Adipocyte (in vitro differentiated cells): ENCODE measurements at regions not wholly inside any gene's neighbourhood (a gene's known extent, or its start where the extent isn't known, plus 50 kb on each side); places are given as distances from the start of the nearest gene placed in this dataset.

Source experiments
- DNase-seq: peaks from one replicate; pipeline ENCODE4 v3.0.0-alpha.2; 2015; ENCODE audit warnings: low read depth
- H3K27me3 ChIP-seq: replicated peaks from 2 replicates; pipeline ENCODE4 v1.7.0; 2013; ENCODE audit warnings: mild to moderate bottlenecking, low read length, moderate library complexity; ENCODE audit not compliant: control insufficient read depth, insufficient read depth
- H3K36me3 ChIP-seq: 2 replicates; pipeline ENCODE4 v1.7.0; 2013; ENCODE audit warnings: low read length, mild to moderate bottlenecking, moderate library complexity; ENCODE audit not compliant: control insufficient read depth, insufficient read depth, severe bottlenecking
- H3K4me1 ChIP-seq: 2 replicates; pipeline ENCODE4 v1.7.0; 2013; ENCODE audit warnings: mild to moderate bottlenecking, low read length, moderate library complexity; ENCODE audit not compliant: control insufficient read depth, insufficient read depth
- H3K4me3 ChIP-seq: 2 replicates; pipeline ENCODE4 v1.7.0; 2013; ENCODE audit warnings: mild to moderate bottlenecking, low read length, moderate library complexity
- H3K9ac ChIP-seq: 2 replicates; pipeline ENCODE4 v1.7.0; 2013; ENCODE audit warnings: mild to moderate bottlenecking, low read length, moderate library complexity
- H3K9me3 ChIP-seq: 2 replicates; pipeline ENCODE4 v1.7.0; 2013; ENCODE audit warnings: mild to moderate bottlenecking, low read length, moderate library complexity; ENCODE audit not compliant: control insufficient read depth

- Histone ChIP-seq H3K36me3 (no peaks in the 10 kb centered on the region), H3K27me3 (no peaks in the 10 kb centered on the region), H3K9me3 (no peaks in the 10 kb centered on the region), H3K9ac (no peak overlapping the region), H3K4me1 (no peaks in the 10 kb centered on the region), H3K4me3 (no peak overlapping the region)
- no peak for DNase-seq
Measured at GRCh38 chr6:21676769-21677168, 83.2 kb downstream of the SOX4 start.

- Histone ChIP-seq H3K4me3 (no peak overlapping the region), H3K9ac (no peak overlapping the region), H3K9me3 (no peaks in the 10 kb centered on the region), H3K36me3 (no peaks in the 10 kb centered on the region), H3K4me1 (no peaks in the 10 kb centered on the region), H3K27me3 (no peaks in the 10 kb centered on the region)
- DNase-seq: peak; percentile 50
Measured at GRCh38 chr6:21678990-21679389, 85.4 kb downstream of the SOX4 start.

- Histone ChIP-seq H3K4me3 (no peak overlapping the region), H3K27me3 (no peaks in the 10 kb centered on the region), H3K36me3 (no peaks in the 10 kb centered on the region), H3K4me1 (no peaks in the 10 kb centered on the region), H3K9ac (no peak overlapping the region), H3K9me3 (no peaks in the 10 kb centered on the region)
- DNase-seq: peak; percentile 77
Measured at GRCh38 chr6:21679761-21680265, 86.3 kb downstream of the SOX4 start.

- no peak for DNase-seq
- Histone ChIP-seq H3K4me1 (no peaks in the 10 kb centered on the region), H3K27me3 (no peaks in the 10 kb centered on the region), H3K9me3 (no peaks in the 10 kb centered on the region), H3K4me3 (no peak overlapping the region), H3K9ac (no peak overlapping the region), H3K36me3 (no peaks in the 10 kb centered on the region)
Measured at GRCh38 chr6:21680611-21681010, 87.1 kb downstream of the SOX4 start.

GRCh38 chr6:21690489-21690888 lies 96.9 kb downstream of the SOX4 start:
- no peak for DNase-seq
- Histone ChIP-seq H3K9ac (no peak overlapping the region), H3K4me3 (no peak overlapping the region), H3K4me1 (no peaks in the 10 kb centered on the region), H3K36me3 (no peaks in the 10 kb centered on the region), H3K9me3 (peaks cover 8% of the 10 kb centered on the region), H3K27me3 (no peaks in the 10 kb centered on the region)

GRCh38 chr6:21691685-21692346 lies 98.3 kb downstream of the SOX4 start:
- H3K4me1 ChIP-seq: no peaks in the 10 kb centered on the region
- H3K9ac ChIP-seq: no peak overlapping the region
- no peaks in the 10 kb centered on the region for H3K27me3 ChIP-seq
- H3K4me3 ChIP-seq: no peak overlapping the region
- DNase-seq: no peak
- H3K36me3 ChIP-seq: no peaks in the 10 kb centered on the region
- peaks cover 8% of the 10 kb centered on the region for H3K9me3 ChIP-seq

- H3K4me1 ChIP-seq: no peaks in the 10 kb centered on the region
- H3K9ac ChIP-seq: no peak overlapping the region
- DNase-seq: no peak
- H3K9me3 ChIP-seq: peaks cover 5% of the 10 kb centered on the region
- H3K4me3 ChIP-seq: no peak overlapping the region
- no peaks in the 10 kb centered on the region for H3K27me3 ChIP-seq
- no peaks in the 10 kb centered on the region for H3K36me3 ChIP-seq
Measured at GRCh38 chr6:21692721-21693120, 99.2 kb downstream of the SOX4 start.

- H3K9me3 ChIP-seq: no peaks in the 10 kb centered on the region
- no peaks in the 10 kb centered on the region for H3K27me3 ChIP-seq
- H3K36me3 ChIP-seq: no peaks in the 10 kb centered on the region
- no peak overlapping the region for H3K9ac ChIP-seq
- no peak for DNase-seq
- no peak overlapping the region for H3K4me3 ChIP-seq
- H3K4me1 ChIP-seq: no peaks in the 10 kb centered on the region
Measured at GRCh38 chr6:21694168-21694567, 100.6 kb downstream of the SOX4 start.

GRCh38 chr6:21707524-21708319 lies 114.2 kb downstream of the SOX4 start:
- H3K36me3 ChIP-seq: no peaks in the 10 kb centered on the region
- no peak for DNase-seq
- no peaks in the 10 kb centered on the region for H3K9me3 ChIP-seq
- peaks cover 4% of the 10 kb centered on the region for H3K4me1 ChIP-seq
- peaks cover 2% of the 10 kb centered on the region for H3K27me3 ChIP-seq
- H3K9ac ChIP-seq: no peak overlapping the region
- H3K4me3 ChIP-seq: no peak overlapping the region

GRCh38 chr6:21708320-21708580 lies 114.7 kb downstream of the SOX4 start:
- peaks cover 2% of the 10 kb centered on the region for H3K27me3 ChIP-seq
- no peak overlapping the region for H3K9ac ChIP-seq
- H3K4me1 ChIP-seq: peaks cover 4% of the 10 kb centered on the region
- H3K9me3 ChIP-seq: no peaks in the 10 kb centered on the region
- no peaks in the 10 kb centered on the region for H3K36me3 ChIP-seq
- no peak overlapping the region for H3K4me3 ChIP-seq
- DNase-seq: no peak

GRCh38 chr6:21710216-21710615 lies 116.7 kb downstream of the SOX4 start:
- no peak for DNase-seq
- Histone ChIP-seq H3K36me3 (no peaks in the 10 kb centered on the region), H3K4me3 (no peak overlapping the region)

More at GRCh38 chr6:21710216-21710615, 116.7 kb downstream of the SOX4 start:
- Histone ChIP-seq H3K9me3 (no peaks in the 10 kb centered on the region), H3K4me1 (peaks cover 4% of the 10 kb centered on the region), H3K27me3 (peaks cover 2% of the 10 kb centered on the region), H3K9ac (no peak overlapping the region)
